NCI-H146 treated with DMSO at 0.1 percent for 48 hours (cell line): ENCODE measurements at regions not wholly inside any gene's neighbourhood (a gene's known extent, or its start where the extent isn't known, plus 50 kb on each side); places are given as distances from the start of the nearest gene placed in this dataset.

Experiments used
- DNase-seq: peaks from one replicate; lab custom pipeline; 2025; ENCODE audit not compliant: unreplicated experiment; lab: John Stamatoyannopoulos, UW

- no peak for DNase-seq
Measured at GRCh38 chr12:110972866-110973265, 52.5 kb upstream of the MYL2 start.

- no peak for DNase-seq
Measured at GRCh38 chr12:110971936-110972335, 51.6 kb upstream of the MYL2 start.

- no peak for DNase-seq
Measured at GRCh38 chr12:110971189-110971920, 51.0 kb upstream of the MYL2 start.
